ENCODE measurements at regions not wholly inside any gene's neighbourhood (a gene's known extent, or its start where the extent isn't known, plus 50 kb on each side); places are given as distances from the start of the nearest gene placed in this dataset.

DNA sequence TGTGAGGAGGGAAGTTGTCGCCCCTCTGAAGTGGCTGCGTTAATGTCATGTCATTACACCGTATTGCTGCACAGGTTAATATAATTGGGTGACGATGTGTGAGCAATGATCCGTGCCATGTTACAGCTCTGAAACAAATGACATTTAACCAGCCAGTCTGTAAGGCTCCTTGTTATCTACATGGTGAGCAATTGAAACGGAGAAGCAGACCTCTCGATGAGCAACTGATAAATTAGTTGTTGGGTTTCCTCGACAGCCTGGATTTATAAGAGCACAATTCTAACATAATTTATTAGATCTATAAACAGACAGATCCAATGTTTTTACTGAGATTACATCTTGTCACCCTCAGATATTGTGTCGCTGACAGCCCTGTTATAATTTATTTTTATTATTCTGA lies 49.9 kb upstream of the MAFB start:
- Histone ChIP-seq H3K4me3 (ENCODE audit: insufficient read depth, low read length) (no peak overlapping the region), H4K20me1 (ENCODE audit: insufficient read depth, low read length) (no peaks in the 10 kb centered on the region), H3K27me3 (ENCODE audit: insufficient read depth, low read length) (no peaks in the 10 kb centered on the region), H3K36me3 (ENCODE audit: insufficient read depth, low read length) (no peaks in the 10 kb centered on the region), H3K79me2 (ENCODE audit: insufficient read depth, low read length) (no peaks in the 10 kb centered on the region), H3K27ac (ENCODE audit: low read depth, low read length) (no peak overlapping the region), H3K4me1 (ENCODE audit: insufficient read depth, low read length) (no peaks in the 10 kb centered on the region), H3K9me3 (ENCODE audit: low read depth, low read length) (no peaks in the 10 kb centered on the region), H2AFZ (ENCODE audit: low read length) (no peak overlapping the region), H3K4me2 (ENCODE audit: insufficient read depth, low read length) (no peak overlapping the region)
- no peak for DNase-seq (ENCODE audit: insufficient read length, low spot score, missing footprints)
- TF ChIP-seq, protein P1, sequence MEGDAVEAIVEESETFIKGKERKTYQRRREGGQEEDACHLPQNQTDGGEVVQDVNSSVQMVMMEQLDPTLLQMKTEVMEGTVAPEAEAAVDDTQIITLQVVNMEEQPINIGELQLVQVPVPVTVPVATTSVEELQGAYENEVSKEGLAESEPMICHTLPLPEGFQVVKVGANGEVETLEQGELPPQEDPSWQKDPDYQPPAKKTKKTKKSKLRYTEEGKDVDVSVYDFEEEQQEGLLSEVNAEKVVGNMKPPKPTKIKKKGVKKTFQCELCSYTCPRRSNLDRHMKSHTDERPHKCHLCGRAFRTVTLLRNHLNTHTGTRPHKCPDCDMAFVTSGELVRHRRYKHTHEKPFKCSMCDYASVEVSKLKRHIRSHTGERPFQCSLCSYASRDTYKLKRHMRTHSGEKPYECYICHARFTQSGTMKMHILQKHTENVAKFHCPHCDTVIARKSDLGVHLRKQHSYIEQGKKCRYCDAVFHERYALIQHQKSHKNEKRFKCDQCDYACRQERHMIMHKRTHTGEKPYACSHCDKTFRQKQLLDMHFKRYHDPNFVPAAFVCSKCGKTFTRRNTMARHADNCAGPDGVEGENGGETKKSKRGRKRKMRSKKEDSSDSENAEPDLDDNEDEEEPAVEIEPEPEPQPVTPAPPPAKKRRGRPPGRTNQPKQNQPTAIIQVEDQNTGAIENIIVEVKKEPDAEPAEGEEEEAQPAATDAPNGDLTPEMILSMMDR (IDR thresholded peaks at IDR 0.05; ENCODE audit: extremely low read depth, low read depth, low read length), result no peak

DNA sequence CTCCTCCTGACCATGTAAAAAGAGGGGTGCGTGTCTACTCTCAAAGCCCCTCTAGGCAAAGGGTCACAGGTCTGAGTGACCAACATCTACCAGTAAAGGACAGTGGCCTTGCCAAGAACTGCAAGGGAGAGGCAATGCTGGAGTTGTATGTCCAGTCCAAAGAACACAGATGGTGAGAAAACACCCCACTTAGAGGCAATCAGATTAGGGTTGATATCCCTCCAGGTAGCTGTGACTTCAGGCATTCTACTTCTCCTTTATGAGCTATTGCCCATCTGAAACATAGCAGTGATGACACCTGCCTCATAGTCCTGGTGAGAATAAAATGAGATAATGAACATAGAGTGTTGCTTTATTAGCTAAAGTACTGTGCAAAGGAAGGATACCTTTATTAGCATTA lies 50.8 kb upstream of the MAFB start:
- Histone ChIP-seq H3K4me2 (ENCODE audit: insufficient read depth, low read length) (no peak overlapping the region), H3K79me2 (ENCODE audit: insufficient read depth, low read length) (no peaks in the 10 kb centered on the region), H3K27me3 (ENCODE audit: insufficient read depth, low read length) (no peaks in the 10 kb centered on the region), H3K4me1 (ENCODE audit: insufficient read depth, low read length) (no peaks in the 10 kb centered on the region), H3K36me3 (ENCODE audit: insufficient read depth, low read length) (no peaks in the 10 kb centered on the region), H2AFZ (ENCODE audit: low read length) (no peak overlapping the region), H3K9me3 (ENCODE audit: low read depth, low read length) (no peaks in the 10 kb centered on the region), H4K20me1 (ENCODE audit: insufficient read depth, low read length) (no peaks in the 10 kb centered on the region), H3K4me3 (ENCODE audit: insufficient read depth, low read length) (no peak overlapping the region), H3K27ac (ENCODE audit: low read depth, low read length) (no peak overlapping the region)
- no peak for DNase-seq (ENCODE audit: insufficient read length, low spot score, missing footprints)
- TF ChIP-seq, protein P1 (IDR thresholded peaks at IDR 0.05; ENCODE audit: extremely low read depth, low read depth, low read length), result no peak

DNA sequence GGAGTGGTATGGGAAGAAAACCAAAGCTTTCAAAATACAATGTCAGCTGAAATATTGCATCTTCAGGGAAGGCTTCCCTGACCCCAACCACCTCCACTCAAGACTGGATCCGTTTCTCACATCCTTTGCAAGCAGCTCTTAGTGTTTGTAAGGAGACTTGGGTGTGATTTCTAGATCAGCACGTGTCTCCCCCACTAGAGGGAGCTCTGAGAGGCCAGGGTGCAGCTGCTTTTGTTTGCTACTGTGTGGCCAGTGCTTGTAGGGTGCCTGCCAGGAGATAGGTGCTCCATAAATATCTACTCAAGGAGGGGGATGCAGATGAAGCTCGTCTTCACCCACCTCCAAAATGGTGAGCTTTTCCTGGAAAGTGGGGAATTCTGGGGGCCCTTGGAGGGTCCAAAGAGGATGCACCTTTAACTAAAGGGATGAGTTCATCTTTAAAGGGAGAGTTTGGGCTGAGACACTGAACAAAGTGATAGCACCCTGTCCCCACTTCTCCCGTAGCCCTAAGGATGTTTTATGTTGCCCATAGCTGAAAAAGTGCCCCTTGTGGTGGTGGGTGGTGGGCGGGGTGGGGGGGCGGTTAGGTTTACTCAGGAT lies 52.6 kb upstream of the MAFB start:
- Histone ChIP-seq H3K79me2 (ENCODE audit: insufficient read depth, low read length) (no peaks in the 10 kb centered on the region), H3K4me3 (ENCODE audit: insufficient read depth, low read length) (no peak overlapping the region), H3K27ac (ENCODE audit: low read depth, low read length) (no peak overlapping the region), H3K36me3 (ENCODE audit: insufficient read depth, low read length) (no peaks in the 10 kb centered on the region), H4K20me1 (ENCODE audit: insufficient read depth, low read length) (no peaks in the 10 kb centered on the region), H2AFZ (ENCODE audit: low read length) (no peak overlapping the region), H3K4me2 (ENCODE audit: insufficient read depth, low read length) (no peak overlapping the region), H3K4me1 (ENCODE audit: insufficient read depth, low read length) (no peaks in the 10 kb centered on the region), H3K9me3 (ENCODE audit: low read depth, low read length) (no peaks in the 10 kb centered on the region), H3K27me3 (ENCODE audit: insufficient read depth, low read length) (no peaks in the 10 kb centered on the region)
- TF ChIP-seq, protein P1 (IDR thresholded peaks at IDR 0.05; ENCODE audit: extremely low read depth, low read depth, low read length), result peak; percentile 70
- no peak for DNase-seq (ENCODE audit: insufficient read length, low spot score, missing footprints)

DNA sequence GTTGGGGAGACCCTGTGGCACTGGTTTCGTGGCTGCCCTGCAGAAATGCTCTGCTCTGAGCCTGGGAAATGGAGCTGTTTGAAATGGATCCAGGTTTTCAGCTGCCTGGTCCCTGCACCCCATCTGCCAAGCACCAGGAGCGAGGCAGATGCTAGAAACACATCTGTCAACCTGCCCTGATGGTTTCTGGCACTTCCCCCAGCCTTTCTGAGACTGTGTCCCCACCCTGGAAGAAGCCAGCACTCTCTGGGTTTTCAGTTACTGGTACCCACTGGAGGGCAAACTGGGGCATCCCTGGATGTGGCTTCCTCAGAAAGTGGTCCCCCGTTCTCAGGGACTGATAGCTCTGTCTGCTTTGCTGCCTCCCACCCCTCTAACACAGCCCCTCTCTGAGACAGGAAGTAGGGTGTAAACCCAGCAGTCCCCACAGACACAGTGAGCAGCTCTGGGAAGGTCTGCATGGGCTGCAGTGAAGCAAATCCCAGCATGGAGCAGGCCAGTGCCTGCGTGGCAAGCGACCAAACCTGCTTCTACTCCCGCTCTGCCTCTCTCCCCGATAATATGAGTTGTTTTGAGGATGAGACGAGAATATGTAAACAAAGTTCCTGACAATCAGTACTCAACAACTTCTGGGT lies 54.2 kb upstream of the MAFB start:
- Histone ChIP-seq H2AFZ (ENCODE audit: low read length) (no peak overlapping the region), H3K4me3 (ENCODE audit: insufficient read depth, low read length) (no peak overlapping the region), H3K27ac (ENCODE audit: low read depth, low read length) (no peak overlapping the region), H3K79me2 (ENCODE audit: insufficient read depth, low read length) (no peaks in the 10 kb centered on the region), H3K9me3 (ENCODE audit: low read depth, low read length) (no peaks in the 10 kb centered on the region), H3K27me3 (ENCODE audit: insufficient read depth, low read length) (no peaks in the 10 kb centered on the region), H3K4me1 (ENCODE audit: insufficient read depth, low read length) (no peaks in the 10 kb centered on the region), H3K36me3 (ENCODE audit: insufficient read depth, low read length) (no peaks in the 10 kb centered on the region), H3K4me2 (ENCODE audit: insufficient read depth, low read length) (no peak overlapping the region), H4K20me1 (ENCODE audit: insufficient read depth, low read length) (no peaks in the 10 kb centered on the region)
- no peak for DNase-seq (ENCODE audit: insufficient read length, low spot score, missing footprints)
- TF ChIP-seq, protein P1 (IDR thresholded peaks at IDR 0.05; ENCODE audit: extremely low read depth, low read depth, low read length), result no peak

Data from osteoblast (primary cell).